RWPE2 (cell line): ENCODE measurements at regions not wholly inside any gene's neighbourhood (a gene's known extent, or its start where the extent isn't known, plus 50 kb on each side); places are given as distances from the start of the nearest gene placed in this dataset.
A peak's percentile ranks its signal among the peaks of the same experiment; 100 is the strongest.

Source experiments
- ATAC-seq: fragments of 200-7000 bp; cut with Tn5 transposase; 3 replicates; pipeline ENCODE4 v1.9.1; 2021; ENCODE audit warnings: low read depth
- DNase-seq: peaks from one replicate; pipeline ENCODE4 v3.0.0-alpha.2; 2020; ENCODE audit warnings: low spot score
- H3K27ac ChIP-seq: fragments of 450-650 bp; 2 replicates; pipeline ENCODE4 v1.5.1; 2017; ENCODE audit warnings: mild to moderate bottlenecking; ENCODE audit not compliant: poor library complexity, severe bottlenecking
- H3K27me3 ChIP-seq: fragments of 250-450 bp; sonication (Bioruptor Pico); 2 replicates; pipeline ENCODE4 v1.5.1; 2021; ENCODE audit warnings: mild to moderate bottlenecking, moderate library complexity; ENCODE audit not compliant: insufficient read depth, poor library complexity, severe bottlenecking
- H3K36me3 ChIP-seq: fragments of 250-450 bp; sonication (Bioruptor Pico); 2 replicates; pipeline ENCODE4 v1.5.1; 2020; ENCODE audit warnings: low read depth, mild to moderate bottlenecking, moderate library complexity
- H3K4me1 ChIP-seq: fragments of 250-450 bp; sonication (Bioruptor Pico); 2 replicates; pipeline ENCODE4 v1.5.1; 2021; ENCODE audit warnings: mild to moderate bottlenecking, moderate library complexity; ENCODE audit not compliant: insufficient read depth, poor library complexity, severe bottlenecking
- H3K4me3 ChIP-seq: fragments of 250-450 bp; sonication (Bioruptor Pico); 2 replicates; pipeline ENCODE4 v1.5.1; 2021; ENCODE audit warnings: mild to moderate bottlenecking, moderate library complexity; ENCODE audit not compliant: severe bottlenecking
- H3K9me3 ChIP-seq: fragments of 250-450 bp; sonication (Bioruptor Pico); 2 replicates; pipeline ENCODE4 v1.5.1; 2021; ENCODE audit warnings: mild to moderate bottlenecking, moderate library complexity; ENCODE audit not compliant: severe bottlenecking
- CTCF ChIP-seq: fragments of 450-650 bp; IDR thresholded peaks from one replicate; pipeline ENCODE4 v1.5.1; 2017; ENCODE audit warnings: mild to moderate bottlenecking, moderate library complexity; ENCODE audit not compliant: poor library complexity, severe bottlenecking

DNA sequence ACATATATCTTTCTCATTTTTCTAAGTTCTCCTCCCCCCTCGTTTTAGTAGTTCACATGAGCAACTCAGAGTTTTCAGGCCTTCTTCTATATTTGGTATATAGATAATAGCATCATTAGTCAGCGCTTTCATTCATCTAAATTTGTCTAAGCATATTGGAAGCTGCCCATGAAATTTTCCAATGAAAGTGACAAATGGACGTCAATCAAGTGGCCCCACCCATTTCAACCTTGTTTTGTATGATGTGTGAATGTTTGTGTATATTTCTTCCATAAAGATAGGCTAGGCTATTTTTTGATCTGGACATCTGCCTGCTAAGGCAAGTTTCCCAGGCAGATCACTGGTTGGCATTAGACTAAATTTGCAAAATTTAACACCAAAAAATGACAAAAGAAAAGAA, 104.0 kb upstream of the SSBP2 start:
- DNase-seq (no peak), ATAC-seq (no peak)
- peaks cover 37% of the 10 kb centered on the region for H3K4me1 ChIP-seq
- H3K27me3 ChIP-seq, result no peaks in the 10 kb centered on the region
- no peaks in the 10 kb centered on the region for H3K36me3 ChIP-seq
- H3K4me3 ChIP-seq, result no peak overlapping the region
- H3K9me3 ChIP-seq, result no peaks in the 10 kb centered on the region
- no peak for TF ChIP-seq CTCF
- H3K27ac ChIP-seq, result no peak overlapping the region

- ATAC-seq, result no peak
- Histone ChIP-seq H3K36me3 (no peaks in the 10 kb centered on the region), H3K4me3 (no peak overlapping the region), H3K27me3 (no peaks in the 10 kb centered on the region), H3K4me1 (peaks cover 37% of the 10 kb centered on the region), H3K9me3 (no peaks in the 10 kb centered on the region), H3K27ac (no peak overlapping the region)
- no peak for DNase-seq
- TF ChIP-seq CTCF, result peak; percentile 37
These were observed 103.6 kb upstream of the SSBP2 start for GRCh38 chr5:81854485-81854884.

DNA sequence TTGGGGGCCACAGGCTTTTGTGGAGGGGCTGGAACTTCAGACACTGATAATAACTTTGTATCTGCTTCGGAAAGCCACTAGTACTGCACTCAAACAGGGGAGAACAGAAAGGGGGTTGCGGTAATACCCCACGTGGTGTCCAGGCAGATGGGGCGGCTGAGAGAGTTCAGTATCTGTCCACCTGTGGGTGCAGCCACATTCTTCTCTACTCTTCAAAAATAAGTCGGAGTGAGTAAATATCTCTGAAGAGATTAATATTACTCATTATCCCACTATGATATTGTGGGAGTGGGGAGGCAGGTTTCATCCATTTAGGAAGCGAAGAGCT, 102.1 kb upstream of the SSBP2 start:
- TF ChIP-seq CTCF, result no peak
- Histone ChIP-seq H3K4me1 (peaks cover 37% of the 10 kb centered on the region), H3K4me3 (no peak overlapping the region), H3K9me3 (no peaks in the 10 kb centered on the region), H3K36me3 (no peaks in the 10 kb centered on the region), H3K27me3 (no peaks in the 10 kb centered on the region), H3K27ac (no peak overlapping the region)
- no peak for ATAC-seq
- DNase-seq, result no peak

GRCh38 chr5:81852291-81853029, 101.6 kb upstream of the SSBP2 start:
- H3K27me3 ChIP-seq, result no peaks in the 10 kb centered on the region
- peak overlapping the region; percentile 22 for H3K27ac ChIP-seq
- H3K9me3 ChIP-seq, result no peaks in the 10 kb centered on the region
- H3K36me3 ChIP-seq, result no peaks in the 10 kb centered on the region
- DNase-seq (no peak), ATAC-seq (no peak)
- H3K4me3 ChIP-seq, result no peak overlapping the region
- TF ChIP-seq CTCF, result no peak
- H3K4me1 ChIP-seq, result peaks cover 36% of the 10 kb centered on the region

- DNase-seq, result peak; percentile 88
- Histone ChIP-seq H3K27me3 (no peaks in the 10 kb centered on the region), H3K4me1 (peaks cover 32% of the 10 kb centered on the region), H3K4me3 (peak overlapping the region; percentile 18), H3K9me3 (no peaks in the 10 kb centered on the region), H3K27ac (peak overlapping the region; percentile 22), H3K36me3 (no peaks in the 10 kb centered on the region)
- peak; percentile 86 for ATAC-seq
- no peak for TF ChIP-seq CTCF
These were observed 100.7 kb upstream of the SSBP2 start for GRCh38 chr5:81851481-81852178.
